ENCODE measurements at regions not wholly inside any gene's neighbourhood (a gene's known extent, or its start where the extent isn't known, plus 50 kb on each side); places are given as distances from the start of the nearest gene placed in this dataset.
"Not testable (repeated sequence)": the region's sequence is repeated elsewhere in the genome, so short reads cannot be mapped to it uniquely, and the experiment has no call there.

GRCh38 chr19:28737021-28737895 lies 475.7 kb downstream of the UQCRFS1 start:
- DNase-seq (ENCODE audit: low spot score), result no peak

- no peak for DNase-seq (ENCODE audit: low spot score)
These were observed 476.4 kb downstream of the UQCRFS1 start for GRCh38 chr19:28736528-28736927.

- DNase-seq (ENCODE audit: low spot score), result no peak
These were observed 481.4 kb downstream of the UQCRFS1 start for GRCh38 chr19:28731577-28731976.

GRCh38 chr19:28730791-28731512 lies 482.0 kb downstream of the UQCRFS1 start:
- no peak for DNase-seq (ENCODE audit: low spot score)

- no peak for DNase-seq (ENCODE audit: low spot score)
These were observed 485.3 kb downstream of the UQCRFS1 start for GRCh38 chr19:28727480-28728159.

- DNase-seq (ENCODE audit: low spot score), result no peak
These were observed 486.1 kb downstream of the UQCRFS1 start for GRCh38 chr19:28726533-28727479.

GRCh38 chr19:28718909-28719308 lies 494.0 kb downstream of the UQCRFS1 start:
- DNase-seq (ENCODE audit: low spot score), result no peak

- no peak for DNase-seq (ENCODE audit: low spot score)
These were observed 497.8 kb downstream of the UQCRFS1 start for GRCh38 chr19:28715157-28715556.

- DNase-seq (ENCODE audit: low spot score), result no peak
These were observed 501.5 kb downstream of the UQCRFS1 start for GRCh38 chr19:28711411-28711810.

- DNase-seq (ENCODE audit: low spot score), result no peak
These were observed 502.7 kb downstream of the UQCRFS1 start for GRCh38 chr19:28710278-28710677.

- no peak for DNase-seq (ENCODE audit: low spot score)
These were observed 506.3 kb downstream of the UQCRFS1 start for GRCh38 chr19:28706693-28707092.

- DNase-seq (ENCODE audit: low spot score), result no peak
These were observed 507.9 kb downstream of the UQCRFS1 start for GRCh38 chr19:28705008-28705407.

- DNase-seq (ENCODE audit: low spot score), result no peak
These were observed 509.5 kb downstream of the UQCRFS1 start for GRCh38 chr19:28703400-28703956.

GRCh38 chr19:28701491-28701890 lies 511.5 kb downstream of the UQCRFS1 start:
- no peak for DNase-seq (ENCODE audit: low spot score)

- DNase-seq (ENCODE audit: low spot score), result no peak
These were observed 512.8 kb downstream of the UQCRFS1 start for GRCh38 chr19:28700176-28700575.

GRCh38 chr19:28697308-28697707 lies 515.6 kb downstream of the UQCRFS1 start:
- no peak for DNase-seq (ENCODE audit: low spot score)

- no peak for DNase-seq (ENCODE audit: low spot score)
These were observed 518.1 kb downstream of the UQCRFS1 start for GRCh38 chr19:28694812-28695211.

- no peak for DNase-seq (ENCODE audit: low spot score)
These were observed 521.3 kb downstream of the UQCRFS1 start for GRCh38 chr19:28691683-28692082.

GRCh38 chr19:28689464-28689863 lies 523.5 kb downstream of the UQCRFS1 start:
- DNase-seq (ENCODE audit: low spot score), result not testable (repeated sequence)

- no peak for DNase-seq (ENCODE audit: low spot score)
These were observed 525.7 kb downstream of the UQCRFS1 start for GRCh38 chr19:28687296-28687695.

- no peak for DNase-seq (ENCODE audit: low spot score)
These were observed 526.2 kb downstream of the UQCRFS1 start for GRCh38 chr19:28686756-28687155.

All from D341Med (cell line).